Activated T-cell treated with anti-CD3 and anti-CD28 coated beads, Interleukin-2, amount 50 U/mL, for 24 hours (primary cell): ENCODE measurements at regions not wholly inside any gene's neighbourhood (a gene's known extent, or its start where the extent isn't known, plus 50 kb on each side); places are given as distances from the start of the nearest gene placed in this dataset.
"Not testable (repeated sequence)": the region's sequence is repeated elsewhere in the genome, so short reads cannot be mapped to it uniquely, and the experiment has no call there.

Source experiments
- DNase-seq: peaks from one replicate; pipeline ENCODE4 v3.0.0-alpha.2; 2020
- H3K27ac Mint-ChIP-seq: 2 replicates; pipeline ENCODE4 v1.8.0; 2020; ENCODE audit warnings: mild to moderate bottlenecking, mixed read lengths
- H3K27me3 Mint-ChIP-seq: 2 replicates; pipeline ENCODE4 v1.8.0; 2020; ENCODE audit warnings: mixed read lengths
- H3K36me3 Mint-ChIP-seq: 2 replicates; pipeline ENCODE4 v1.8.0; 2020; ENCODE audit warnings: low read depth, mixed read lengths
- H3K4me1 Mint-ChIP-seq: 2 replicates; pipeline ENCODE4 v1.8.0; 2020; ENCODE audit warnings: low read depth, mixed read lengths
- H3K4me3 Mint-ChIP-seq: 2 replicates; pipeline ENCODE4 v1.8.0; 2020; ENCODE audit warnings: mild to moderate bottlenecking, moderate library complexity, mixed read lengths
- H3K9me3 Mint-ChIP-seq: 2 replicates; pipeline ENCODE4 v1.8.0; 2020; ENCODE audit warnings: mixed read lengths

DNA sequence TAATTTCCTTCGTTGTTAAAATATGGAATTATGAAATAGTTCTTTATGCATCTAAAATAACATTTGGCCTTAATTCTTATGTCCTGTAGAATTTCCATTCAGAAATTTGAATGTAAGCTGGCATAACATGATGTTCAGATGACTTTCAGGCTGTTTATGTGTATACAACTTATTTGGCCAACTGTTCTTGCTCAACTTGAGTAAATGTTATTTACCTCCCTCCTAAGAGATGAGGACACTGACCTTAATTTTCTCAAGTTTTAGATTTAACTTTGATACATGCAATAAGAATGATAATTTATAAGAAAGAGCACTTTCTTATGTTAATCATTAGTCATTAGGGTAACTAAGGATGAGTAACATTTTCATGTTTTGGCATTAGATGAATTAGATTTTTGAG, 365.4 kb downstream of the AEBP2 start:
- no peaks in the 10 kb centered on the region for H3K27me3 Mint-ChIP-seq
- no peak for DNase-seq
- peaks cover 5% of the 10 kb centered on the region for H3K9me3 Mint-ChIP-seq
- H3K36me3 Mint-ChIP-seq = no peaks in the 10 kb centered on the region
- no peak overlapping the region for H3K4me3 Mint-ChIP-seq
- peaks cover 26% of the 10 kb centered on the region for H3K4me1 Mint-ChIP-seq
- H3K27ac Mint-ChIP-seq = no peak overlapping the region

DNA sequence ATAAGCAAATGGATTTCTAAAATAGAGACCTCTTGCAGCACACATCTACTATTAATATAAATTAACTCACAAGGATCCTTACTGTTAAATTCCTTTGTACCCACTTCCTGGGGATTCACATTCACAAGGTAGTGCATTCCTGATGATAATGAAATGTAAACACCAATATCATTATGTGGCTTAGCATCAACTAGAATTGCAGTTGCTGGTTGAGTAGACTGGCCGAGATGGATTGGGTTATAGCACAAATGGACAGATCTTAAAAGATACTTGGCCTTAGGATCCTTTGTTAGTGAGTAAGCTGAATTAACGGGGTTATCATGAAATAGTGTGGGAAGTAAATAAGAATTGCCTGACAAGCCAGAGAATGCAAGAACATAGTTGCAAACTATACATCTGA, 369.1 kb downstream of the AEBP2 start:
- H3K27ac Mint-ChIP-seq = no peak overlapping the region
- H3K4me3 Mint-ChIP-seq = no peak overlapping the region
- peaks cover 5% of the 10 kb centered on the region for H3K4me1 Mint-ChIP-seq
- no peaks in the 10 kb centered on the region for H3K27me3 Mint-ChIP-seq
- peaks cover 5% of the 10 kb centered on the region for H3K9me3 Mint-ChIP-seq
- no peaks in the 10 kb centered on the region for H3K36me3 Mint-ChIP-seq
- no peak for DNase-seq

DNA sequence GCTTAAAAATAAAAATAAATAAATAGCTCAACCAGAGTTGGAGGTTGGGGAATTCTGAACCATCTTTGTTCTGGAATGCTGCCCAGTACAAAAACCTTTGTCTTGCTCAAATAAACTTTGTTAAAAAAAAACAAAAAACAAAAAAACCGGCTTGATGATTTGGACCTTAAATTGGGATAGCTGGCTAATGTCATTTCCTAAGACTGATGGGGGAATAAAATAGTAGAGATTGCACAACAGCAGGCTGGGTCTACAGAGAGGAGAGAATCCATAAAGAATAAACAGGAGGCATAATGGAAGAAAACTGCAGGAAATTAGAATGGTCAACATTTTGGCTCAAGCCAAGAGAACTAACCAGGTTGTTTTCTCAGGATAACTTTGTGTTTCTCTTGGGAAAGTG, 370.9 kb downstream of the AEBP2 start:
- no peaks in the 10 kb centered on the region for H3K27me3 Mint-ChIP-seq
- H3K9me3 Mint-ChIP-seq = peaks cover 9% of the 10 kb centered on the region
- no peak overlapping the region for H3K27ac Mint-ChIP-seq

DNA sequence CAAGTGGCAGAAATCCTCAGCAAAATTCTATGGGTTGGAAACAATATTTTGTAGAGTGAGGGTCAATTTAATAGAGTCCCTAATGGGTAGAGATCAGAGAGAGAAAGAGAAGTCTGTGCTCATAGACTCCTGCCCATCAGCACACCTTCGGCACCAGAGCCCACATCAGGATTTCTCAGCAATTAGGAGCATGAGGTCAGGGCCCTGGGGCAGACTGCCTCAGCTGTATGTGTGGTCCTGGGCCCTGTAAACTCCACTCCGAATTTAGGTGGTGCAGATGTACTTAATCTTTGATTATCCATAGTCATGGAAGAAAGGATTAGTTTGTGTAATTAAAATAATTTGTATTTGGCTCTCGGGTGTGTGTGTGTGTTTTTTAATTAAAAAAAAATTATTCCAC, 372.6 kb downstream of the AEBP2 start:
- H3K9me3 Mint-ChIP-seq = peaks cover 12% of the 10 kb centered on the region
- no peak overlapping the region for H3K27ac Mint-ChIP-seq
- no peak for DNase-seq
- H3K4me1 Mint-ChIP-seq = peaks cover 3% of the 10 kb centered on the region
- no peaks in the 10 kb centered on the region for H3K36me3 Mint-ChIP-seq
- H3K4me3 Mint-ChIP-seq = no peak overlapping the region
- no peaks in the 10 kb centered on the region for H3K27me3 Mint-ChIP-seq

More for the DNA sequence above, 370.9 kb downstream of the AEBP2 start:
- Mint-ChIP-seq H3K4me1 (peaks cover 3% of the 10 kb centered on the region), H3K4me3 (no peak overlapping the region), H3K36me3 (no peaks in the 10 kb centered on the region)
- DNase-seq = no peak

DNA sequence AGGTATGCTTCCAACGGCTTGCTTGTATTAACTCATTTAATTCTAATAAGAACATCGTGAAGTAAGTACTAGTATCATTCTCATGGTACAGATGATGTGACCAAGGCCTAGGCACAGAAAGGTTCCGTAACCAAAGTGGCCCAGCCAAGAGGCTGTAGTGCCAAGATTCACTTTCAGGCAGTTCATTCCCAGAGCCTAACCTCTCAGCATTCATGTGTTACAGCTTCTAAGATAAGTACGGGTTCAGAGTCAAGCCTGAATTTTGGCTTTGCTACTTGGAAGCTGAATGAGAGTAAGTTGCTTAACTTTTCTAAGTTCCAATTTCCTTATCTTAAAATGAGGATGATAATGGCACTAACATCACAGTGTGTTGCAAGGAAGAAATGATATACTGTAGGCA, 379.9 kb downstream of the AEBP2 start:
- no peak for DNase-seq
- Mint-ChIP-seq H3K4me1 (no peaks in the 10 kb centered on the region), H3K27ac (no peak overlapping the region), H3K4me3 (no peak overlapping the region), H3K27me3 (no peaks in the 10 kb centered on the region), H3K36me3 (no peaks in the 10 kb centered on the region), H3K9me3 (peaks cover 4% of the 10 kb centered on the region)

DNA sequence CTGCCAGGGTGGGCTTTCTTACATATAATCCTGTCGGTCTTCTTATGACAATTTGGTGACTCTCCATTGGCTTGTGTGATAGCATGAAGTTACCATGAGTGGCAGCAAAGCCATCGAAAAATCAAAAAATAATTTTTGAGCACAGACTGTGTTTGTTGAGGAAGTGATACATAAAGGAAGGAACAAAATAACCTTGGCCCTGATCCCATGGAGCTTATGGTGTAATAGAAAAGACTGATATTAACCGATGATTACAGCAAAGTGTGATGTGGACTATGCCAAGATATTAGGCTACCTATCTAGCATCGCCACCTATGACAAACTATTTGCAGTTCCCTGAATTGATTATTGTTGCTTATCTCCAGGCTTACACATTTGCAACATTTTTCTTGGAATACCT, 383.2 kb downstream of the AEBP2 start:
- Mint-ChIP-seq H3K9me3 (peaks cover 16% of the 10 kb centered on the region), H3K27me3 (no peaks in the 10 kb centered on the region)

DNA sequence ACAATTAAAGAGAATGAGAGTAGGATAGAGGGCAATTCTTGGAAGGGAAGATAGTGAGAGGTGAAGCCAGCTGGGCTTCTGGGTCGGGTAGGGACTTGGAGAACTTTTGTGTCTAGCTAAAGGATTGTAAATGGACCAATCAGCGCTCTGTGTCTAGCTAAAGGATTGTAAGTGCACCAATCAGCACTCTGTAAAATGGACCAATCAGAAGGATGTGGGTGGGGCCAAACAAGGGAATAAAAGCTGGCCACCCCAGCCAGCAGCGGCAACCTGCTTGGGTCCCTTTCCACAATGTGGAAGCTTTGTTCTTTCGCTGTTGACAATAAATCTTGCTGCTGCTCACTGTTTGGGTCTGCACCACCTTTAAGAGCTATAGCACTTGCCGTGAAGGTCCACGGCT, 384.0 kb downstream of the AEBP2 start:
- not testable (repeated sequence) for H3K4me3 Mint-ChIP-seq, DNase-seq, H3K27ac Mint-ChIP-seq, H3K4me1 Mint-ChIP-seq, H3K27me3 Mint-ChIP-seq, H3K36me3 Mint-ChIP-seq
- peaks cover 16% of the 10 kb centered on the region for H3K9me3 Mint-ChIP-seq

More for the DNA sequence above, 383.2 kb downstream of the AEBP2 start:
- no peak for DNase-seq
- Mint-ChIP-seq H3K4me1 (peaks cover 1% of the 10 kb centered on the region), H3K27ac (no peak overlapping the region), H3K4me3 (no peak overlapping the region), H3K36me3 (peaks cover 6% of the 10 kb centered on the region)

DNA sequence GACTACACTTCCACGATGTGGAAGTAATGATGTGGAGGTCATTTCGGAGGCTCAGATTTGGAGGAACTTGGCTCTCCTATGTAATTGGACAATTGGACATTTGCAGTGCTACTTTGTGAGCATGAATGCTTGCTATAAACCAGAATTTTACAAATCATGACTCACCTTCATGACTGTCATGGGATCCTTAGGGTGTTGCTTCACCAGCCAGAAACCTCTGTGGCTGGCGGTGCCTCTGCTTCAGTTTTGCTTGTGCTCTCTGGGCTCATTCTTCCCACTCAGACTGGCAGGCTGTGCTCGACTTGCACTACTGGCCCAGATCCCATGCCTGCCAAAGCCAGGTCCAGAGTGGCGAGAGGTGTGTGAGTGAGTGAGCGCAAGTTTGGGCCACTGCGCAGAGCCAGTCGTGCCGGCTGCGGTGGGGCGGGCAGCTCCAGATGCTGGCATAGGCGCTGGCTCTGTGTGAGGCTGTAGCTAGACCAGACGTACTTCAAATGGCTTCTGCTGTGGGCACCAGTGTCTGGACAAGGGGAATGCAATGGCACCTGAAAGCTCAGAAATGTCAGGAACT, 387.8 kb downstream of the AEBP2 start:
- Mint-ChIP-seq H3K27me3 (no peaks in the 10 kb centered on the region), H3K4me1 (peaks cover 29% of the 10 kb centered on the region), H3K36me3 (peaks cover 6% of the 10 kb centered on the region), H3K4me3 (no peak overlapping the region), H3K9me3 (peaks cover 20% of the 10 kb centered on the region), H3K27ac (no peak overlapping the region)
- DNase-seq = no peak

DNA sequence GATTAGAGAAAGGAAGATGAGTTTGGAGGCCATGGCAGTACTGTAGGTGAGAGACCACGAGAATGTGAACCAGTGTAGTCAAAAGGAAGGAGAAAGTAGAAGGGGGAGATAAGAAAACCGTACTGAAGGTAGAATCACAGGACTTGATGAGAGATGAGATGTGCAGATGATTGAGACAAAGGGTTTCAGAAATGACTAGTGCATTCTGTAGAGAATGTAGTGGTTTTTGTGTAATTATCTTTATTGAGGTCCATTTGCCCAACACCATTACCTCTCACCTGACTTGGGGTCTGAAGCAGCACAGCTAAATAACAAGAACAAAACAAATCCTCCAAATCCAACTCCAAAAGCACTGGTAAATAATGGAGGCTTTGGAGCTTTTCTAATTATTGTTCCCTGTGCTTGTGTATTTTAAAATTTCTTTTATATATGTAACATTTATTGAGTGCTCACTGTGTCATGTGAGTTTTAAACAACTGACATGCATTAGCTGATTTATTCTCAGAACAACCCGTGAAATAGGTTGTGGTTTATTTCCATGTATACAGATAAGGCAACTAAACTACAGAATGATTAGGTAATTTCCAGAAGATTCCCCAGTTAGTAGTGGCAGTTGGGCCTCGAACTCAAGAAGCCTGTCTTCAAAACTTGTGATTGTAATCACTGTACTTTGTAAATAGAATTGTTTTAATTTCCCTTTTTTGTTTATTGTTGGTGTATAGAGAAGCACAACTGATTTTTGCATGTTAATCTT, 390.0 kb downstream of the AEBP2 start:
- peaks cover 37% of the 10 kb centered on the region for H3K4me1 Mint-ChIP-seq
- no peaks in the 10 kb centered on the region for H3K27me3 Mint-ChIP-seq
- DNase-seq = no peak
- H3K4me3 Mint-ChIP-seq = no peak overlapping the region
- peaks cover 20% of the 10 kb centered on the region for H3K9me3 Mint-ChIP-seq
- H3K36me3 Mint-ChIP-seq = peaks cover 6% of the 10 kb centered on the region
- peak overlapping the region; percentile 80 for H3K27ac Mint-ChIP-seq

DNA sequence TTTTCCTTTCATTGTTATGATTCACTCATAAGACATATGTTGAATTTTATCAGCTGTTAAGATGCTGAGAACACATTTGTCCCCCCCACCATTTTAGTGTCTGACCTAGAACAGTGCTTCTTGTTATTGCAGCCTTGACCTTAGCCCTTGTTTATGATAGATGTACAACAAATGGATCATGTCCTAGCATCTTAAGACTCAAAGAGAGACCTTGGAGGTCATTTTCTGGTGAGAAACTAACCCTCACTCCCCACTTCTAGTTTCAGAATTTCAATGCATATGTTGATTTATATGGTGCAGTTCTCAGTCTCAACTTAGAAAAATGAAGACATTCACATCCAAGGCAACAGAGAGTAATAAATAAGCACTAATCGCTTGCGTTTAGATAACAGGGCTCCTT, 391.2 kb downstream of the AEBP2 start:
- peaks cover 6% of the 10 kb centered on the region for H3K36me3 Mint-ChIP-seq
- no peaks in the 10 kb centered on the region for H3K27me3 Mint-ChIP-seq
- H3K9me3 Mint-ChIP-seq = peaks cover 20% of the 10 kb centered on the region
- peaks cover 44% of the 10 kb centered on the region for H3K4me1 Mint-ChIP-seq
- DNase-seq = no peak
- H3K27ac Mint-ChIP-seq = peak overlapping the region; percentile 80
- no peak overlapping the region for H3K4me3 Mint-ChIP-seq

DNA sequence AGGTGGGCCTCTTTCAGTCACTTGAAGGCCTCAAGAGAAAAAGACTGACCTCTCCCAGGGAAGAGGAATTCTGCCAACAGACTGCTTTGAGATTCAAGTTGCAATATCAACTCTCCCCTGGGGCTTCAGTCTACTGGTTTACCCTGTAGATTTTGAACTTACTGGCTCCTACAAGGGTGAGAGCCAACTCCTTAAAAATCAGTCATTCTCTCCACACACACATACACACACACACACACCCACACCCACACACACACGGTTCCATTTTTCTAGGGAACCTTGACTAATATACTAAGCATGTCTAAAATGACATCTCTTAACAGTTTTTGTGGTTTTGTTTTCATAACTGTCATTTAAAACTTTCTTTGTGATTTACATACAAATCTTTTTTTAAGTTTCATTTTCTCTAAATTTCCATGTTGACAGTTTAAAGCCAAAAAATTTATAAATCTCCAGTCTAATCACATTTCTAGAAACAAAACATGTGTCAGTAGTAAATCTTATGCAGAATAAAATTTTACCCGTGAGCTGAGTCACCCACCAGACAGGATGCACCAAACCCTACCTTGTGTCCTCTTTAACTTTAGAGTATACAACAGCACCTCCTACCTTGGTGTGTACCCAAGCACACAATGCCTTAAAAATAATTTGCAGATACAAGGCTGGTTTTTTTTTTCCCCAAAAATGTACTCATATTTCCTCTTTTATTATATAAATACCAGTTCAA, 394.6 kb downstream of the AEBP2 start:
- Mint-ChIP-seq H3K27ac (peak overlapping the region; percentile 77), H3K9me3 (peaks cover 6% of the 10 kb centered on the region), H3K4me1 (peaks cover 40% of the 10 kb centered on the region), H3K27me3 (no peaks in the 10 kb centered on the region), H3K36me3 (no peaks in the 10 kb centered on the region), H3K4me3 (no peak overlapping the region)
- DNase-seq = no peak

DNA sequence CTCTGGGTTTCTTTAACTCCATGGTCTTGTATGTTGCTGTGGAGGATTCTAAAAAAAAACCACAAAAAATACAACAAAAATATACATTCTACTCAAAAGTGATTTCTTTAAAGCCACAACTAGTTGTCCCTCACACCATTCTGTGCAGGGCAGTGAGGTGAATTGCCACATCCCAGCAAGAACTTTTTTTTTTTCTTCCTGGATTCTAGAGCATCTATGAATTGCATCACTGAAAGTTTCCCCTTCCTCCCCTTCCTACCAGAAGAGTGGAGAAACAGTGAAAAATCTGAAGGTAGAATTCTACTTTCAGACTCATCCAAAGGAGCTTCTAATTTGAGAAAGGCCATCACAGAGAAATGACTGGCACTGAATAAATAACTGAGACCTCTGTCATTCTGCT, 395.3 kb downstream of the AEBP2 start:
- Mint-ChIP-seq H3K27ac (peak overlapping the region; percentile 77), H3K4me3 (no peak overlapping the region), H3K9me3 (peaks cover 5% of the 10 kb centered on the region), H3K36me3 (no peaks in the 10 kb centered on the region), H3K27me3 (no peaks in the 10 kb centered on the region), H3K4me1 (peaks cover 36% of the 10 kb centered on the region)
- no peak for DNase-seq

DNA sequence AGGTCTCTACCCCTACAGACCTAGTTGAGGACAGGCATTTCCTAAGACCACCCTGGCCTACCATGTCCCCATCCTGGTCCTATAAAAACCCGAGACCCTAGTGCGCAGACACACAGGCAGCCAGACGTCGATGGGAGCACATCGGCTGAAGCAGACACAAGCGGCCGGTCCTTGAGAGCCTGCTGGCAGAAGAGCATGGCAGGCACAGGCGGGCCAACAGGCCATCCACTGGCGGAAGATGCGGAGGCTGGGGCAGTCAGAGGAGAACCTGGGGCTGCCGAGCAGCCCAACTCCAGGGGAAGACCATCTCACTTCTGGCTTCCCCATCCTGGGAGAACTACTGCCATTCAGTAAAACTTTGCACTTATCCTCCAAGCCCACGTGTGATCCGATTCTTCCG, 396.8 kb downstream of the AEBP2 start:
- Mint-ChIP-seq H3K27ac (no peak overlapping the region), H3K4me3 (no peak overlapping the region), H3K36me3 (no peaks in the 10 kb centered on the region), H3K4me1 (peaks cover 21% of the 10 kb centered on the region), H3K27me3 (no peaks in the 10 kb centered on the region), H3K9me3 (peaks cover 5% of the 10 kb centered on the region)
- DNase-seq = no peak

DNA sequence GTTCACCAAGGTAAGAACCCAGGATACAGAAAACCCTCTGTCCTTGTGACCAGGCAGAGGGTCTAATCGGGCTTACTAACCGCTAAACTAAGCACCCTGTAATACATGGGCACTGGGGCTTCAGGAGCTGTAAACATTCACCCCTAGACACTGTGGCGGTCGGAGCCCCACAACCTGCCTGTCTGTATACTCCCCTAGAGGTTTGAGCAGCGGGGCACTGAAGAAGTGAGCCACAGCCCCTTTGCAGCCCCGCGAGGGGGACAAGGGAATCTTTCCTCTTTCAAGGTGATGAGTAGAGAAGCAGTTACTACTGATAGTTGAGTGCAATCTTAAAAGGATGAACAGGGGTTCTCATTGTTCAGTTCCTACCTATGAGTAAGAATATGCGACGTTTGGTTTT, 397.2 kb downstream of the AEBP2 start:
- peaks cover 18% of the 10 kb centered on the region for H3K4me1 Mint-ChIP-seq
- no peaks in the 10 kb centered on the region for H3K36me3 Mint-ChIP-seq
- no peaks in the 10 kb centered on the region for H3K27me3 Mint-ChIP-seq
- peaks cover 5% of the 10 kb centered on the region for H3K9me3 Mint-ChIP-seq
- H3K4me3 Mint-ChIP-seq = no peak overlapping the region
- no peak for DNase-seq
- H3K27ac Mint-ChIP-seq = no peak overlapping the region

DNA sequence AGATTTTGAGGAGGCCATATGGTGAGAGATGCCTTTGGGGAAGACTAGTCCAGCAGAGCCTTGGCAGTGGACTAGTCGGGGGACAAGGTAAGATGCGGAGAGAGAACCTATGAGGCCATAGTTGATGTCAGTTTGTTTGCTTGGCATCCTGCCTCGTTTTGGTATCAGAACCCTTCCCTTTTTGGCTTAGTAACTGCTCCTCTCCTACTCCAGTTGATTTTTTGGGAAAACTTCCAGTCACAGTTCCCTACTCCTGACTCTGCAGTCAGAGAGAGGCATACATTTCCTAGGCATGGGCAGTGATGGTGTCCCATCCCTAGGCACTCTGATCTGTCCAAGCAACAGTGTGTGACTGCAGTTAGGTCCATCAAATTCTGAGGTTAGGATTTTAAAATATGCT, 398.3 kb downstream of the AEBP2 start:
- DNase-seq = no peak
- no peak overlapping the region for H3K4me3 Mint-ChIP-seq
- no peaks in the 10 kb centered on the region for H3K27me3 Mint-ChIP-seq
- H3K4me1 Mint-ChIP-seq = peaks cover 13% of the 10 kb centered on the region
- H3K27ac Mint-ChIP-seq = no peak overlapping the region
- H3K9me3 Mint-ChIP-seq = peaks cover 5% of the 10 kb centered on the region
- no peaks in the 10 kb centered on the region for H3K36me3 Mint-ChIP-seq
